ENCODE measurements at regions not wholly inside any gene's neighbourhood (a gene's known extent, or its start where the extent isn't known, plus 50 kb on each side); places are given as distances from the start of the nearest gene placed in this dataset.

- H3K9me3 ChIP-seq (ENCODE audit: severe bottlenecking), result no peaks in the 10 kb centered on the region
- H3K27me3 ChIP-seq (ENCODE audit: insufficient read depth, low read depth, severe bottlenecking), result no peaks in the 10 kb centered on the region
- no peak overlapping the region for H3K27ac ChIP-seq
- DNase-seq, result no peak
- H3K4me3 ChIP-seq (ENCODE audit: low read depth, low read length), result no peak overlapping the region
- H3K36me3 ChIP-seq, result no peaks in the 10 kb centered on the region
- TF ChIP-seq CTCF (IDR thresholded peaks at IDR 0.05; ENCODE audit: low read depth, low read length), result no peak
These were observed 253.2 kb downstream of the PDHA2 start for GRCh38 chr4:96093057-96093456.

DNA sequence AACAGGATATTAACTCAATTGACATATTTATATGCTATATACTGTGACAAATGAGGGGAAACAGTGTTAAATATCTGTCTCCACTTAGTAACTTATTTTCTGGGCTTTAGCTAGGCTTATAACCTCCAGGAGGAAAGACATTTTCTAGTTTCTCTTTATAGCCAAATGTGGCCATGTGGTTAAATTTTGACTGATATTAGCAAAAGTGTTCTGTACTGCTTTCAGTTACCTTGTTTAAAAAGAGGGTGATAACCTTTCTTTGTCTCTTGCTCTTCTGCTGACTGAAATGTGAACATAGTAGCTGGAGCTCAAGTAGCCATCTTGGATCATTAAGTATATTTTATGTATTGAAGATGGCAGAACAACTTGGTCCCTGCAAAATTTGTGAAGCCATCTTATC, 253.7 kb downstream of the PDHA2 start:
- TF ChIP-seq CTCF (IDR thresholded peaks at IDR 0.05; ENCODE audit: low read depth, low read length), result no peak
- Histone ChIP-seq H3K4me3 (ENCODE audit: low read depth, low read length) (no peak overlapping the region), H3K27ac (no peak overlapping the region), H3K27me3 (ENCODE audit: insufficient read depth, low read depth, severe bottlenecking) (no peaks in the 10 kb centered on the region), H3K36me3 (no peaks in the 10 kb centered on the region), H3K9me3 (ENCODE audit: severe bottlenecking) (no peaks in the 10 kb centered on the region)
- DNase-seq, result no peak

GRCh38 chr4:96094183-96094582, 254.3 kb downstream of the PDHA2 start:
- Histone ChIP-seq H3K27me3 (ENCODE audit: insufficient read depth, low read depth, severe bottlenecking) (no peaks in the 10 kb centered on the region), H3K27ac (no peak overlapping the region), H3K36me3 (no peaks in the 10 kb centered on the region), H3K9me3 (ENCODE audit: severe bottlenecking) (no peaks in the 10 kb centered on the region), H3K4me3 (ENCODE audit: low read depth, low read length) (no peak overlapping the region)
- DNase-seq, result no peak
- no peak for TF ChIP-seq CTCF (IDR thresholded peaks at IDR 0.05; ENCODE audit: low read depth, low read length)

- TF ChIP-seq CTCF (IDR thresholded peaks at IDR 0.05; ENCODE audit: low read depth, low read length), result no peak
These were observed 257.2 kb downstream of the PDHA2 start for GRCh38 chr4:96097040-96097607.

DNA sequence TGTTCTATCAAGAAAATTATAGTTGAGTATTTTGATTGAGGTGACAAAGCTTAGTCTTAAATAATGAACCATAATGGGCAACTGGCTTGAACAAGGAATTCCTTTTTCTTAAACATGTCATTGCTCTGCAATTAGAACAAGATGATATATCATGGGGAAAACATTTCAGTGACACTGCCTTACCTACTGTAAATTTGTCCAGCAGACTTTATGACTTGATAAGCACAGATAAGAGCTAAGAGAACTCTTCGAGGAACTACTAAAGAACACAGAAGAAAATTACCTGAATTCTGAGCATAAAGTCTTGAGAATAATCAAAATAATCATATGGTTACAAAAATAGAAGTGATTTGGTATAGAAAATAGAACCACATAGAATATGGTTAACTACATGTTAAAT, 257.8 kb downstream of the PDHA2 start:
- no peaks in the 10 kb centered on the region for H3K27me3 ChIP-seq (ENCODE audit: insufficient read depth, low read depth, severe bottlenecking)
- H3K27ac ChIP-seq, result no peak overlapping the region
- no peaks in the 10 kb centered on the region for H3K36me3 ChIP-seq
- no peak for TF ChIP-seq CTCF (IDR thresholded peaks at IDR 0.05; ENCODE audit: low read depth, low read length)
- H3K9me3 ChIP-seq (ENCODE audit: severe bottlenecking), result no peaks in the 10 kb centered on the region
- DNase-seq, result no peak
- H3K4me3 ChIP-seq (ENCODE audit: low read depth, low read length), result no peak overlapping the region

More at GRCh38 chr4:96097040-96097607, 257.2 kb downstream of the PDHA2 start:
- no peak for DNase-seq
- Histone ChIP-seq H3K4me3 (ENCODE audit: low read depth, low read length) (no peak overlapping the region), H3K27me3 (ENCODE audit: insufficient read depth, low read depth, severe bottlenecking) (no peaks in the 10 kb centered on the region), H3K36me3 (no peaks in the 10 kb centered on the region), H3K9me3 (ENCODE audit: severe bottlenecking) (no peaks in the 10 kb centered on the region), H3K27ac (no peak overlapping the region)

- no peaks in the 10 kb centered on the region for H3K36me3 ChIP-seq
- TF ChIP-seq CTCF (IDR thresholded peaks at IDR 0.05; ENCODE audit: low read depth, low read length), result no peak
- no peak for DNase-seq
- no peaks in the 10 kb centered on the region for H3K9me3 ChIP-seq (ENCODE audit: severe bottlenecking)
- H3K4me3 ChIP-seq (ENCODE audit: low read depth, low read length), result no peak overlapping the region
- H3K27me3 ChIP-seq (ENCODE audit: insufficient read depth, low read depth, severe bottlenecking), result no peaks in the 10 kb centered on the region
- H3K27ac ChIP-seq, result no peak overlapping the region
These were observed 259.1 kb downstream of the PDHA2 start for GRCh38 chr4:96099031-96099430.

Data from WERI-Rb-1 (cell line).